Trophoblast cell (in vitro differentiated cells and primary cell): ENCODE measurements at regions not wholly inside any gene's neighbourhood (a gene's known extent, or its start where the extent isn't known, plus 50 kb on each side); places are given as distances from the start of the nearest gene placed in this dataset.

Experiments used
- DNase-seq, 2 donors: peaks; one replicate each; pipeline ENCODE4 v3.0.0-alpha.2; 2016
- H2AFZ ChIP-seq: 2 replicates; pipeline ENCODE4 v1.6.1; 2013; ENCODE audit warnings: low read length, moderate library complexity, mild to moderate bottlenecking; ENCODE audit not compliant: insufficient read depth, poor library complexity
- H2AK5ac ChIP-seq: 2 replicates; pipeline ENCODE4 v1.6.1; 2013; ENCODE audit warnings: mild to moderate bottlenecking, low read length
- H2BK120ac ChIP-seq: 2 replicates; pipeline ENCODE4 v1.6.1; 2013; ENCODE audit warnings: low read length, mild to moderate bottlenecking, moderate library complexity; ENCODE audit not compliant: insufficient read depth, poor library complexity
- H2BK12ac ChIP-seq: 2 replicates; pipeline ENCODE4 v1.6.1; 2013; ENCODE audit warnings: mild to moderate bottlenecking, low read length, moderate library complexity
- H2BK5ac ChIP-seq: 2 replicates; pipeline ENCODE4 v1.6.1; 2013; ENCODE audit warnings: low read length, low read depth, moderate library complexity, mild to moderate bottlenecking; ENCODE audit not compliant: poor library complexity
- H3K14ac ChIP-seq: 2 replicates; pipeline ENCODE4 v1.6.1; 2013; ENCODE audit warnings: mild to moderate bottlenecking, low read length
- H3K18ac ChIP-seq: 2 replicates; pipeline ENCODE4 v1.6.1; 2013; ENCODE audit warnings: mild to moderate bottlenecking, low read length
- H3K23ac ChIP-seq: 2 replicates; pipeline ENCODE4 v1.6.1; 2013; ENCODE audit warnings: low read length
- H3K27ac ChIP-seq: 2 replicates; pipeline ENCODE4 v1.5.1; 2013; ENCODE audit warnings: low read depth, mild to moderate bottlenecking, inconsistent platforms, low read length, moderate library complexity
- H3K27me3 ChIP-seq: 2 replicates; pipeline ENCODE4 v1.6.1; 2013; ENCODE audit warnings: inconsistent platforms, mild to moderate bottlenecking, low read length, moderate library complexity; ENCODE audit not compliant: insufficient read depth
- H3K36me3 ChIP-seq, 2 experiments: 1 replicate in 1 of 2; 2 replicates in 1 of 2; pipeline ENCODE4 v1.6.1; 2013; ENCODE audit warnings: low read length in 2 of 2, mild to moderate bottlenecking in 2 of 2, moderate library complexity in 1 of 2; ENCODE audit not compliant: insufficient read depth in 2 of 2, control insufficient read depth in 1 of 2
- H3K4ac ChIP-seq: 2 replicates; pipeline ENCODE4 v1.6.1; 2013; ENCODE audit warnings: low read depth, mild to moderate bottlenecking, low read length, moderate library complexity
- H3K4me1 ChIP-seq, 2 experiments: 1 replicate in 1 of 2; 2 replicates in 1 of 2; pipeline ENCODE4 v1.6.1; 2013; ENCODE audit warnings: low read length in 2 of 2, mild to moderate bottlenecking in 2 of 2, moderate library complexity in 1 of 2; ENCODE audit not compliant: insufficient read depth in 2 of 2, control insufficient read depth in 1 of 2
- H3K4me2 ChIP-seq: 2 replicates; pipeline ENCODE4 v1.6.1; 2013; ENCODE audit warnings: inconsistent platforms, mild to moderate bottlenecking, low read length, moderate library complexity
- H3K4me3 ChIP-seq: 2 replicates; pipeline ENCODE4 v1.5.1; 2013; ENCODE audit warnings: mild to moderate bottlenecking, low read depth, low read length, inconsistent platforms
- H3K79me1 ChIP-seq: one replicate; pipeline ENCODE4 v1.6.1; 2013; ENCODE audit warnings: low read length
- H3K79me2 ChIP-seq: 2 replicates; pipeline ENCODE4 v1.6.1; 2013; ENCODE audit warnings: low read length, mild to moderate bottlenecking; ENCODE audit not compliant: control insufficient read depth, insufficient read depth, poor library complexity
- H3K9ac ChIP-seq: 2 replicates; pipeline ENCODE4 v1.6.1; 2013; ENCODE audit warnings: mild to moderate bottlenecking, low read length
- H3K9me3 ChIP-seq: 2 replicates; pipeline ENCODE4 v1.6.1; 2013; ENCODE audit warnings: low read depth, mild to moderate bottlenecking, control low read depth, inconsistent platforms, low read length; ENCODE audit not compliant: insufficient read depth
- H4K12ac ChIP-seq: 2 replicates; pipeline ENCODE4 v1.6.1; 2013; ENCODE audit warnings: low read depth, mild to moderate bottlenecking, low read length, moderate library complexity
- H4K8ac ChIP-seq: 2 replicates; pipeline ENCODE4 v1.6.1; 2013; ENCODE audit warnings: low read depth, mild to moderate bottlenecking, low read length, moderate library complexity
- H4K91ac ChIP-seq: one replicate; pipeline ENCODE4 v1.6.1; 2013; ENCODE audit warnings: low read depth, mild to moderate bottlenecking, low read length, moderate library complexity
- WGBS: extraction: QIAGEN DNeasy Blood & Tissue Kit; methylation state at CpG from one replicate; pipeline ENCODE4 v1.1.7; 2013; ENCODE audit warnings: missing lambda C conversion rate; ENCODE audit not compliant: insufficient read length, insufficient coverage; ENCODE audit errors: extremely low coverage; 5-methylcytosine and 5-hydroxymethylcytosine counted together

DNA sequence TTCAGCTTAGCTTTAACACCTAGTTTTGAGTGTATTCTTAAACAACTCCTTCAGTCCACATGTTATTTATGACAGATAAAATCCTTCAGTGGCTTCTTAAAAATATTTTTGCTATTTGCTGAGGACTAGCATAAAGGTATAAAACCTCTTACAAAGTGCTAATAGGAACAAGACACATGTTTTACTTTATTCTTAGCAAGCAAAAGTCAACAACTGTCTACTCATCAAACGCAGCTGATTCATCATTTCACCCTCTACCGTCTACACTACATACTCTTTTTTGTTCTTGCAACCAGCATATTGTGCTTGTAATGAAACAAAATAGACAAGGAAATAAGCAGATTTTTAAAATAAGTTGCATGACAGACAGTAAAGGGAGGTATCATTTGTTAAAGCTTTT lies 319.7 kb downstream of the SNX13 start:
- H3K4me3 ChIP-seq: no peak overlapping the region
- peaks cover 4 to 6% of the 10 kb centered on the region in 2 experiments for H3K4me1 ChIP-seq
- H3K18ac ChIP-seq: no peak overlapping the region
- H4K12ac ChIP-seq: no peak overlapping the region
- H3K4ac ChIP-seq: no peak overlapping the region
- H3K23ac ChIP-seq: no peak overlapping the region
- H3K27ac ChIP-seq: no peak overlapping the region
- no peak overlapping the region for H2BK120ac ChIP-seq
- no peaks in the 10 kb centered on the region for H3K9me3 ChIP-seq
- H3K79me1 ChIP-seq: peaks cover 3% of the 10 kb centered on the region
- no peak overlapping the region for H2AFZ ChIP-seq
- H3K4me2 ChIP-seq: no peak overlapping the region
- no peak for DNase-seq
- H2BK12ac ChIP-seq: no peak overlapping the region
- no peaks in the 10 kb centered on the region for H3K27me3 ChIP-seq
- no peak overlapping the region for H2BK5ac ChIP-seq
- no peak overlapping the region for H2AK5ac ChIP-seq
- WGBS: 100% methylated on average over 2 of the region's 2 CpGs
- H3K79me2 ChIP-seq: no peaks in the 10 kb centered on the region
- no peak overlapping the region for H4K91ac ChIP-seq
- H4K8ac ChIP-seq: no peak overlapping the region
- H3K9ac ChIP-seq: no peak overlapping the region
- no peaks in the 10 kb centered on the region for H3K36me3 ChIP-seq
- H3K14ac ChIP-seq: no peak overlapping the region

DNA sequence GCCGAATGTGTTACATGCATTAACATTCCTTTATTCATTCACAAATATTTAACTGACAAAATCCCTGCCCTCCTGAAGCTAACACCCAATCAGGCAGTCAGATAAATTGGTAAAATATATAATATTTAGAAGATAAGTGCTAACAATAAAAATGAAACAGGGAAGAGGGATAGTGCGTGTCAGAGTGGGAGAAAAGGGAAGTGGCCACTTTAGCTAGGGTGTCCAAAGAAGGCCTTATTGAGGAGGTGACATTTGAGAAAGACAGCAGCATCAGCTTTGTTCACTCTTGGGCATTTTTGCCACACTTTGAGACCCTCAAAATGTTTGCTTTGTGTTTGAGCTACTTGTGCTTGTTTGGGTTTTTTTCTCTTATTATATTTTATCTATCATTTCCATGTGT lies 317.8 kb downstream of the SNX13 start:
- peaks cover 4 to 6% of the 10 kb centered on the region in 2 experiments for H3K4me1 ChIP-seq
- H3K14ac ChIP-seq: no peak overlapping the region
- H3K23ac ChIP-seq: no peak overlapping the region
- H3K27ac ChIP-seq: no peak overlapping the region
- H3K4me2 ChIP-seq: no peak overlapping the region
- no peaks in the 10 kb centered on the region for H3K36me3 ChIP-seq
- no peak overlapping the region for H2AFZ ChIP-seq
- no peak overlapping the region for H2AK5ac ChIP-seq
- no peak overlapping the region for H2BK120ac ChIP-seq
- H2BK12ac ChIP-seq: no peak overlapping the region
- no peak overlapping the region for H3K18ac ChIP-seq
- H3K79me2 ChIP-seq: no peaks in the 10 kb centered on the region
- H3K79me1 ChIP-seq: peaks cover 3% of the 10 kb centered on the region
- no peak overlapping the region for H4K91ac ChIP-seq
- H3K4me3 ChIP-seq: no peak overlapping the region
- 100% methylated on average over 1 of the region's 2 CpGs for WGBS
- no peak overlapping the region for H3K9ac ChIP-seq
- H3K27me3 ChIP-seq: no peaks in the 10 kb centered on the region
- DNase-seq: no peak
- no peak overlapping the region for H3K4ac ChIP-seq
- H4K12ac ChIP-seq: no peak overlapping the region
- no peak overlapping the region for H2BK5ac ChIP-seq
- H3K9me3 ChIP-seq: no peaks in the 10 kb centered on the region
- H4K8ac ChIP-seq: no peak overlapping the region

DNA sequence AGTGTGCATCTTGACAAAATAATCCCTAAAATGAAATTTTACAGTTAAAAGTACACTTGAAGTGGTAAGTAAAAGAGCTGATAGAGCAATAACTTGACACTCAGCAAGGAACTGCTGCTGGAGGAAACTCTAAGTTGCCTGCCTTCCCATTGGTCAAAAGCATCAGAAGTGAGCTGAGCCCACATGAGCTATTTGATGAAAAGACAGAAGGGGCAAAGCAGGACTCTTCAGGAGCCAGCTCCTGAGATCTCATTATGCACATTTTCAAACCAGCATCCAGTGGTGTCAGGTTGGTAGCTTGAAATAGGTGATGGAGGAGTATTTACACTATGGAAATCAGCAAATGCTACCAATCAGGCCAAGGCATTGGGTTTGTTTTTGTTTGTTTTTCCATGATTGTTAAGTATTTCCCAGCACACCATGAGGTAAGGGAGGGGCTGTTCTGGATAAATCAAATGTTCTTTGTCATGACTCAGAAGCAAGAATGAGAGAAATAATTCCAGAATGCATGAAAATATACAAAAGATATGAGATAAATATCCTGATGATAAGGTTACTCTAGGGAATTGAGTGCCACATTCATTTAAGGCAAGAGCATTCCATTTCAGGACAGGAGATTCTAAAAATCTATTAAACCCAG lies 316.6 kb downstream of the SNX13 start:
- Histone ChIP-seq H2BK120ac (no peak overlapping the region), H2AK5ac (no peak overlapping the region), H3K4ac (no peak overlapping the region), H2BK5ac (no peak overlapping the region), H3K18ac (no peak overlapping the region), H3K36me3 (no peaks in the 10 kb centered on the region), H3K23ac (no peak overlapping the region), H3K79me2 (no peaks in the 10 kb centered on the region), H4K8ac (no peak overlapping the region), H3K27ac (no peak overlapping the region), H3K9ac (no peak overlapping the region), H4K91ac (no peak overlapping the region), H3K27me3 (no peaks in the 10 kb centered on the region), H3K14ac (no peak overlapping the region), H2BK12ac (no peak overlapping the region), H3K79me1 (no peaks in the 10 kb centered on the region), H3K9me3 (no peaks in the 10 kb centered on the region), H2AFZ (no peak overlapping the region), H4K12ac (no peak overlapping the region), H3K4me2 (no peak overlapping the region), H3K4me1 (no peaks in the 10 kb centered on the region), H3K4me3 (no peak overlapping the region)
- peak in 1 of 2 donors; percentile 15 for DNase-seq

DNA sequence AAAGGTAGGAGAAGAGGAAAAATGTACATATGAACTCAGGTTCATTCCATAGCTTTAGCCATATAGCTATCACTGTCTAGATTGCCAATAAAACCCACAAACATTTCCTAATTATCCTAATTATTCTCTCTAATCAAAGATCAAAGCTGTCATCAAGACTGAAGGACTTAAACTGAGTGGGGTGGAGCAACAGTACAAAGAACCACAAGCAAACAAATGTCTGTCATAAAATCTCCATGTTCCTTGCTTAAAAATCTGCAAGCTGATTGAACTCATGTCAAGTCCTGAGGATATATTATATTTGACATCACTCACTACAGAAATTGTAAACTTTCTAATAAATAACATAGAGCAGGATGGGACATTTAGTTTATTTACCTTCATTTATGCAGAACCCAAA lies 315.9 kb downstream of the SNX13 start:
- no peak overlapping the region for H3K23ac ChIP-seq
- H3K9me3 ChIP-seq: no peaks in the 10 kb centered on the region
- H3K4me1 ChIP-seq: no peaks in the 10 kb centered on the region
- no peak overlapping the region for H3K27ac ChIP-seq
- no peak overlapping the region for H3K14ac ChIP-seq
- H3K27me3 ChIP-seq: no peaks in the 10 kb centered on the region
- no peaks in the 10 kb centered on the region for H3K36me3 ChIP-seq
- H2BK12ac ChIP-seq: no peak overlapping the region
- H3K4me2 ChIP-seq: no peak overlapping the region
- H4K91ac ChIP-seq: no peak overlapping the region
- DNase-seq: no peak
- no peak overlapping the region for H3K18ac ChIP-seq
- H3K4me3 ChIP-seq: no peak overlapping the region
- H3K9ac ChIP-seq: no peak overlapping the region
- H4K8ac ChIP-seq: no peak overlapping the region
- no peak overlapping the region for H2BK5ac ChIP-seq
- no peak overlapping the region for H4K12ac ChIP-seq
- no peaks in the 10 kb centered on the region for H3K79me1 ChIP-seq
- no peak overlapping the region for H2BK120ac ChIP-seq
- no peak overlapping the region for H3K4ac ChIP-seq
- no peaks in the 10 kb centered on the region for H3K79me2 ChIP-seq
- H2AK5ac ChIP-seq: no peak overlapping the region
- H2AFZ ChIP-seq: no peak overlapping the region
